NB4 (cell line): ENCODE measurements at regions not wholly inside any gene's neighbourhood (a gene's known extent, or its start where the extent isn't known, plus 50 kb on each side); places are given as distances from the start of the nearest gene placed in this dataset.

Source experiments
- CTCF ChIP-seq: IDR thresholded peaks from one replicate; pipeline ENCODE4 v1.5.1; 2012; ENCODE audit warnings: low read depth, low read length
- MAX ChIP-seq: IDR thresholded peaks from 2 replicates; pipeline ENCODE4 v1.6.1; 2011; ENCODE audit warnings: low read depth, low read length

GRCh38 chr4:181524499-181524898 is 718.7 kb upstream of the TENM3 start:
- no peak for TF ChIP-seq CTCF
- TF ChIP-seq MAX, result no peak
